GM21737 (cell line): ENCODE measurements at regions not wholly inside any gene's neighbourhood (a gene's known extent, or its start where the extent isn't known, plus 50 kb on each side); places are given as distances from the start of the nearest gene placed in this dataset.
A peak's percentile ranks its signal among the peaks of the same experiment; 100 is the strongest.

ENCODE experiments used
- ATAC-seq: cut with Tn5 transposase; IDR thresholded peaks from one replicate; pipeline ENCODE4 v1.9.1; 2021; ENCODE audit warnings: mild to moderate bottlenecking, moderate library complexity; ENCODE audit not compliant: unreplicated experiment

- no peak for ATAC-seq
Observed at GRCh38 chr17:77358801-77359200, 218.0 kb downstream of the SEC14L1 start.

GRCh38 chr17:77359236-77359635 lies 218.5 kb downstream of the SEC14L1 start:
- no peak for ATAC-seq

GRCh38 chr17:77361986-77362620 lies 221.3 kb downstream of the SEC14L1 start:
- ATAC-seq: no peak

- ATAC-seq: no peak
Observed at GRCh38 chr17:77363821-77364361, 223.1 kb downstream of the SEC14L1 start.

- no peak for ATAC-seq
Observed at GRCh38 chr17:77364381-77364911, 223.7 kb downstream of the SEC14L1 start.

GRCh38 chr17:77364941-77365583 lies 224.3 kb downstream of the SEC14L1 start:
- no peak for ATAC-seq

- no peak for ATAC-seq
Observed at GRCh38 chr17:77365584-77366186, 224.9 kb downstream of the SEC14L1 start.

GRCh38 chr17:77366206-77366557 lies 225.4 kb downstream of the SEC14L1 start:
- ATAC-seq: no peak

GRCh38 chr17:77366558-77367245 lies 225.9 kb downstream of the SEC14L1 start:
- no peak for ATAC-seq

GRCh38 chr17:77369544-77369971 lies 228.8 kb downstream of the SEC14L1 start:
- ATAC-seq: no peak

- no peak for ATAC-seq
Observed at GRCh38 chr17:77370586-77370985, 229.8 kb downstream of the SEC14L1 start.

- no peak for ATAC-seq
Observed at GRCh38 chr17:77371117-77371887, 230.5 kb downstream of the SEC14L1 start.

- ATAC-seq: no peak
Observed at GRCh38 chr17:77371888-77372443, 231.2 kb downstream of the SEC14L1 start.

GRCh38 chr17:77372444-77373298 lies 231.9 kb downstream of the SEC14L1 start:
- ATAC-seq: peak; percentile 53

GRCh38 chr17:77373299-77374169 lies 232.8 kb downstream of the SEC14L1 start:
- ATAC-seq: no peak

- ATAC-seq: no peak
Observed at GRCh38 chr17:77374170-77374936, 233.6 kb downstream of the SEC14L1 start.

GRCh38 chr17:77375108-77375916 lies 234.5 kb downstream of the SEC14L1 start:
- ATAC-seq: no peak
